HL-60 (cell line): ENCODE measurements at regions not wholly inside any gene's neighbourhood (a gene's known extent, or its start where the extent isn't known, plus 50 kb on each side); places are given as distances from the start of the nearest gene placed in this dataset.

Experiments
- DNase-seq, 2 experiments: peaks; one replicate each; pipeline ENCODE4 v3.0.0-alpha.2; 2010 to 2020; ENCODE audit warnings: low read depth in 1 of 2, low spot score in 1 of 2
- H3K27ac ChIP-seq: fragments of 250-450 bp; sonication (Bioruptor Pico); replicated peaks from 2 replicates; pipeline ENCODE4 v1.5.1; 2020; ENCODE audit warnings: mild to moderate bottlenecking, moderate library complexity
- H3K27me3 ChIP-seq: fragments of 250-450 bp; sonication (Bioruptor Pico); 2 replicates; pipeline ENCODE4 v1.5.1; 2021; ENCODE audit warnings: mild to moderate bottlenecking, moderate library complexity; ENCODE audit not compliant: insufficient read depth, poor library complexity, severe bottlenecking
- H3K4me3 ChIP-seq: replicated peaks from 2 replicates; pipeline ENCODE4 v1.5.1; 2011; ENCODE audit warnings: mild to moderate bottlenecking, control low read depth, low read length; ENCODE audit not compliant: insufficient read depth
- CTCF ChIP-seq: IDR thresholded peaks from one replicate; pipeline ENCODE4 v1.5.1; 2011; ENCODE audit warnings: low read length, control low read depth, inconsistent platforms; ENCODE audit not compliant: insufficient read depth
- GABPA ChIP-seq: IDR thresholded peaks from 2 replicates; pipeline ENCODE4 v1.6.1; 2012; ENCODE audit warnings: low read depth
- POLR2AphosphoS5 ChIP-seq: IDR thresholded peaks from 2 replicates; pipeline ENCODE4 v1.6.1; 2012; ENCODE audit warnings: low read depth
- REST ChIP-seq: IDR thresholded peaks from 2 replicates; pipeline ENCODE4 v1.6.1; 2012; ENCODE audit warnings: low read depth; ENCODE audit not compliant: insufficient replicate concordance
- SPI1 ChIP-seq: IDR thresholded peaks from 2 replicates; pipeline ENCODE4 v1.6.1; 2012; ENCODE audit warnings: low read depth, mild to moderate bottlenecking, borderline replicate concordance

- Histone ChIP-seq H3K4me3 (no peak overlapping the region), H3K27me3 (no peaks in the 10 kb centered on the region), H3K27ac (no peak overlapping the region)
- no peak for DNase-seq
- no peak for TF ChIP-seq POLR2AphosphoS5
- no peak for TF ChIP-seq CTCF
- no peak for TF ChIP-seq SPI1
Measured at GRCh38 chr9:105079457-105079856, 151.5 kb upstream of the ABCA1 start.

- H3K27ac ChIP-seq = no peak overlapping the region
- H3K4me3 ChIP-seq = no peak overlapping the region
- TF ChIP-seq GABPA (no peak), POLR2AphosphoS5 (no peak), REST (no peak), CTCF (no peak), SPI1 (no peak)
- no peak for DNase-seq
- no peaks in the 10 kb centered on the region for H3K27me3 ChIP-seq
Measured at GRCh38 chr9:105082843-105083242, 154.9 kb upstream of the ABCA1 start.

GRCh38 chr9:105083256-105083655, 155.3 kb upstream of the ABCA1 start:
- DNase-seq = no peak
- H3K27ac ChIP-seq = no peak overlapping the region
- no peaks in the 10 kb centered on the region for H3K27me3 ChIP-seq
- H3K4me3 ChIP-seq = no peak overlapping the region
- TF ChIP-seq REST (no peak), CTCF (no peak), POLR2AphosphoS5 (no peak), SPI1 (no peak), GABPA (no peak)
